Omental fat pad (tissue), 3 donors: ENCODE measurements at regions not wholly inside any gene's neighbourhood (a gene's known extent, or its start where the extent isn't known, plus 50 kb on each side); places are given as distances from the start of the nearest gene placed in this dataset.

Experiments
- ATAC-seq: fragments of 150-250 bp; one replicate; pipeline ENCODE4 v1.9.1; 2016; ENCODE audit warnings: mild to moderate bottlenecking, moderate library complexity; ENCODE audit not compliant: low FRiP score
- DNase-seq: peaks from one replicate; pipeline ENCODE4 v3.0.0-alpha.2; 2019; ENCODE audit warnings: low spot score
- TF ChIP-seq, protein P1 (sequence below), 3 donors: fragments of 450-650 bp; IDR thresholded peaks; one replicate each; pipeline ENCODE4 v1.5.1; 2016 to 2017; ENCODE audit warnings: antibody characterized with exemption in 3 of 3, mild to moderate bottlenecking in 3 of 3, moderate library complexity in 2 of 3

DNA sequence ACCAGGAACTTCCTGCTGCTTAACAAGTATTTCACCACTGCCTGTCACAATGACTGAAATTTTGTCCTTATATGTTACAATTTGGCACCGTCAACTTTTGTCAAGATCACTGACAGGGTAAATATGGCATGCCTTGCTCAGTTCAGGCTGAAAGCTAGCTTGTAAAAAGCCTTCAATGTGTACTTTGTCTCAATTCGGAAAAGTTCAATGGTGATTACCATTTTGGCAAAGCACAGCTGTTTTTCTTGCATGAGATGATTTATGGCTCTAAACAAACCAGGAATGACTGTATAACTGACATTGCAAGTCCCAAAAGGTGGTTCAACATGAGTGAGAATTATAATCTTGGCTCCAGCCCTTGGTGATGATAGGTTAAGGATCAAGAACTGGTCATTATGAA lies 1255.2 kb downstream of the CNTNAP5 start:
- DNase-seq = no peak
- ATAC-seq = no peak
- TF ChIP-seq, protein P1, sequence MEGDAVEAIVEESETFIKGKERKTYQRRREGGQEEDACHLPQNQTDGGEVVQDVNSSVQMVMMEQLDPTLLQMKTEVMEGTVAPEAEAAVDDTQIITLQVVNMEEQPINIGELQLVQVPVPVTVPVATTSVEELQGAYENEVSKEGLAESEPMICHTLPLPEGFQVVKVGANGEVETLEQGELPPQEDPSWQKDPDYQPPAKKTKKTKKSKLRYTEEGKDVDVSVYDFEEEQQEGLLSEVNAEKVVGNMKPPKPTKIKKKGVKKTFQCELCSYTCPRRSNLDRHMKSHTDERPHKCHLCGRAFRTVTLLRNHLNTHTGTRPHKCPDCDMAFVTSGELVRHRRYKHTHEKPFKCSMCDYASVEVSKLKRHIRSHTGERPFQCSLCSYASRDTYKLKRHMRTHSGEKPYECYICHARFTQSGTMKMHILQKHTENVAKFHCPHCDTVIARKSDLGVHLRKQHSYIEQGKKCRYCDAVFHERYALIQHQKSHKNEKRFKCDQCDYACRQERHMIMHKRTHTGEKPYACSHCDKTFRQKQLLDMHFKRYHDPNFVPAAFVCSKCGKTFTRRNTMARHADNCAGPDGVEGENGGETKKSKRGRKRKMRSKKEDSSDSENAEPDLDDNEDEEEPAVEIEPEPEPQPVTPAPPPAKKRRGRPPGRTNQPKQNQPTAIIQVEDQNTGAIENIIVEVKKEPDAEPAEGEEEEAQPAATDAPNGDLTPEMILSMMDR (IDR thresholded peaks at IDR 0.05) = no peak

DNA sequence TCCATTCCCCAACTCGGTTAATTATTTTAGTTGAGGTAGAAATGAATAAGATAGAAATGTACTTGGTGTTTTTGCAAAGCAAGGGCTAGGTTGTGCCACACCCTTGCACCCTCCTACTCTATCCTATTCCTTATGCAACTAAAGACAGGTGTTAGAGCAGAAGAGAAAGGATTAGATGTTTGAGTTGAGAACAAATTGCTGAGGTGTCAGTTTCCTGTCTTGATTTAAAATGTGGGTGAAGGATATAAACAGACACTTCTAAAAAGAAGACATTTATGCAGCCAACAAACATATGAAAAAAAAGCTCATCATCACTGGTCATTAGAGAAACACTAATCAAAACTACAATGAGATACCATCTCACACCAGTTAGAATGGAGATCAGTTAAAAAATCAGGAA lies 1256.2 kb downstream of the CNTNAP5 start:
- DNase-seq (no peak), ATAC-seq (no peak)
- TF ChIP-seq, protein P1 (IDR thresholded peaks at IDR 0.05) = no peak

GRCh38 chr2:125296742-125297141 lies 1271.7 kb downstream of the CNTNAP5 start:
- ATAC-seq (no peak), DNase-seq (no peak)
- TF ChIP-seq, protein P1 (IDR thresholded peaks at IDR 0.05) = no peak

GRCh38 chr2:125310657-125311364 lies 1285.7 kb downstream of the CNTNAP5 start:
- TF ChIP-seq, protein P1 (IDR thresholded peaks at IDR 0.05) = no peak
- DNase-seq = no peak

GRCh38 chr2:125312342-125312741 lies 1287.3 kb downstream of the CNTNAP5 start:
- ATAC-seq (no peak), DNase-seq (no peak)
- TF ChIP-seq, protein P1 (IDR thresholded peaks at IDR 0.05) = no peak

More at GRCh38 chr2:125310657-125311364, 1285.7 kb downstream of the CNTNAP5 start:
- no peak for ATAC-seq

- DNase-seq (no peak), ATAC-seq (no peak)
- TF ChIP-seq, protein P1 (IDR thresholded peaks at IDR 0.05) = no peak
These were observed 1288.7 kb downstream of the CNTNAP5 start for GRCh38 chr2:125313806-125314205.

- no peak for ATAC-seq
- no peak for DNase-seq
- TF ChIP-seq, protein P1 (IDR thresholded peaks at IDR 0.05) = no peak
These were observed 1293.7 kb downstream of the CNTNAP5 start for GRCh38 chr2:125318740-125319139.
